SK-N-SH (cell line): ENCODE measurements at regions not wholly inside any gene's neighbourhood (a gene's known extent, or its start where the extent isn't known, plus 50 kb on each side); places are given as distances from the start of the nearest gene placed in this dataset.

Experiments used
- CTCF ChIA-PET: fragments of 300-600, 350-600 bp; formaldehyde crosslinking; extraction: SDS; loops from one replicate; lab custom pipeline; 2021; lab: Yijun Ruan, JAX
- POLR2A ChIA-PET: fragments of 350-600 bp; sonication (Branson Sonifier 250); formaldehyde crosslinking; extraction: SDS; loops from one replicate; lab custom pipeline; 2020; ENCODE audit warnings: antibody characterized with exemption, inconsistent platforms; lab: Yijun Ruan, JAX
- DNase-seq: peaks from one replicate; pipeline ENCODE4 v3.0.0; 2012
- H2AFZ ChIP-seq: fragments of 200-600 bp; sonication (generic); 2 replicates; pipeline ENCODE4 v1.8.1; 2016; ENCODE audit warnings: antibody characterized with exemption, mild to moderate bottlenecking, low read depth
- H3F3A ChIP-seq: fragments of 200-600 bp; sonication (generic); replicated peaks from 2 replicates; pipeline ENCODE3; 2016; ENCODE audit warnings: antibody characterized with exemption, mild to moderate bottlenecking; ENCODE audit not compliant: insufficient read depth
- H3K27ac ChIP-seq, 2 experiments: fragments of 200-500 bp in 1 of 2; fragments of 200-600 bp in 1 of 2; sonication (Bioruptor generic) in 1 of 2; sonication (generic), shearing (Covaris generic) in 1 of 2; 2 replicates each; pipeline versions ENCODE4 v1.5.1 to v1.6.1; 2014 to 2016; ENCODE audit warnings: low read depth in 2 of 2, inconsistent platforms in 1 of 2, low read length in 1 of 2, mild to moderate bottlenecking in 1 of 2, mixed read lengths in 1 of 2
- H3K27me3 ChIP-seq: fragments of 200-600 bp; sonication (generic), shearing (Covaris generic); 2 replicates; pipeline ENCODE4 v1.6.1; 2016; ENCODE audit warnings: mixed run types; ENCODE audit not compliant: insufficient read depth
- H3K36me3 ChIP-seq, 2 experiments: fragments of 200-500 bp in 1 of 2; fragments of 200-600 bp in 1 of 2; sonication (Bioruptor generic) in 1 of 2; sonication (generic) in 1 of 2; replicated peaks in 1 of 2; 2 replicates each; pipeline versions ENCODE3 to v1.5.1; 2014 to 2016; ENCODE audit warnings: low read length in 1 of 2, mild to moderate bottlenecking in 1 of 2; ENCODE audit not compliant: insufficient read depth in 2 of 2, control insufficient read depth in 1 of 2
- H3K4me1 ChIP-seq, 2 experiments: fragments of 200-500 bp in 1 of 2; fragments of 200-600 bp in 1 of 2; sonication (Bioruptor generic) in 1 of 2; sonication (generic), shearing (Covaris generic) in 1 of 2; 2 replicates each; pipeline versions ENCODE4 v1.5.1 to v1.6.1; 2014 to 2016; ENCODE audit warnings: low read depth in 1 of 2, low read length in 1 of 2, mixed run types in 1 of 2; ENCODE audit not compliant: insufficient read depth in 2 of 2, control insufficient read depth in 1 of 2
- H3K4me2 ChIP-seq: fragments of 200-600 bp; sonication (generic), shearing (Covaris generic); 2 replicates; pipeline ENCODE4 v1.6.1; 2017; ENCODE audit warnings: mixed run types
- H3K4me3 ChIP-seq, 2 experiments: fragments of 200-500 bp in 1 of 2; fragments of 200-600 bp in 1 of 2; sonication (Bioruptor generic) in 1 of 2; sonication (generic), shearing (Covaris generic) in 1 of 2; 2 replicates each; pipeline versions ENCODE4 v1.5.1 to v1.8.1; 2014 to 2016; ENCODE audit warnings: low read depth in 2 of 2, inconsistent platforms in 1 of 2, low read length in 1 of 2, mild to moderate bottlenecking in 1 of 2, mixed read lengths in 1 of 2, moderate library complexity in 1 of 2
- H3K79me2 ChIP-seq: fragments of 200-600 bp; sonication (generic); 2 replicates; pipeline ENCODE4 v1.8.1; 2017; ENCODE audit warnings: mild to moderate bottlenecking; ENCODE audit not compliant: insufficient read depth
- H3K9ac ChIP-seq: fragments of 200-600 bp; sonication (generic); 2 replicates; pipeline ENCODE4 v1.6.1; 2017; ENCODE audit warnings: mixed run types
- H3K9me2 ChIP-seq: fragments of 200-600 bp; sonication (generic); 2 replicates; pipeline ENCODE4 v1.6.1; 2017; ENCODE audit warnings: mixed run types
- H3K9me3 ChIP-seq: fragments of 200-600 bp; sonication (generic); 2 replicates; pipeline ENCODE4 v1.6.1; 2017; ENCODE audit warnings: mixed run types, mild to moderate bottlenecking, moderate library complexity
- H4K20me1 ChIP-seq: fragments of 200-600 bp; sonication (generic); 2 replicates; pipeline ENCODE4 v1.6.1; 2017; ENCODE audit warnings: mild to moderate bottlenecking, mixed run types; ENCODE audit not compliant: insufficient read depth
- CHD2 ChIP-seq: fragments of 150-350 bp; IDR thresholded peaks from 2 replicates; pipeline ENCODE4 v1.6.1; 2018; ENCODE audit warnings: low read length; ENCODE audit not compliant: partially characterized antibody
- ELF1 ChIP-seq: IDR thresholded peaks from 2 replicates; pipeline ENCODE4 v1.4.0; 2012
- FOSL2 ChIP-seq: IDR thresholded peaks from 2 replicates; pipeline ENCODE4 v1.4.0; 2012; ENCODE audit warnings: low read depth, mild to moderate bottlenecking, moderate library complexity, borderline replicate concordance
- FOXJ3 ChIP-seq: sonication (generic); formaldehyde crosslinking; IDR thresholded peaks from 2 replicates; pipeline ENCODE4 v1.5.1; 2020; ENCODE audit warnings: mild to moderate bottlenecking, missing genetic modification reagents
- GATA2 ChIP-seq: sonication (generic); formaldehyde crosslinking; IDR thresholded peaks from 2 replicates; pipeline ENCODE4 v1.5.0; 2020; ENCODE audit warnings: mild to moderate bottlenecking, missing genetic modification reagents
- JUND ChIP-seq: IDR thresholded peaks from 2 replicates; pipeline ENCODE4 v1.4.0; 2012
- MXI1 ChIP-seq: IDR thresholded peaks from 2 replicates; pipeline ENCODE4 v1.6.1; 2012; ENCODE audit warnings: mild to moderate bottlenecking, low read depth, low read length, improper control_type of control experiment
- POLR2AphosphoS5 ChIP-seq: IDR thresholded peaks from 2 replicates; pipeline ENCODE4 v1.6.1; 2012; ENCODE audit warnings: low read depth, low read length
- RAD21 ChIP-seq: IDR thresholded peaks from 2 replicates; pipeline ENCODE4 v1.6.1; 2012; ENCODE audit warnings: mild to moderate bottlenecking, low read length
- RCOR1 ChIP-seq: fragments of 150-350 bp; IDR thresholded peaks from 2 replicates; pipeline ENCODE4 v1.6.1; 2017; ENCODE audit warnings: antibody characterized with exemption, low read length
- SMC3 ChIP-seq: IDR thresholded peaks from 2 replicates; pipeline ENCODE4 v1.6.1; 2012; ENCODE audit warnings: low read depth, low read length, improper control_type of control experiment
- TAF1 ChIP-seq: IDR thresholded peaks from 2 replicates; pipeline ENCODE4 v1.6.1; 2012; ENCODE audit warnings: low read depth, mild to moderate bottlenecking, low read length, moderate library complexity, borderline replicate concordance
- TCF12 ChIP-seq: IDR thresholded peaks from 2 replicates; pipeline ENCODE4 v1.4.0; 2012
- WGBS: methylation state at CpG from one replicate; pipeline ENCODE4 v1.1.6; 2017; ENCODE audit warnings: low lambda C conversion rate; 5-methylcytosine and 5-hydroxymethylcytosine counted together
- TF ChIP-seq, protein P1 (sequence below): IDR thresholded peaks from 2 replicates; pipeline ENCODE4 v1.6.1; 2012; ENCODE audit warnings: mild to moderate bottlenecking, low read depth, low read length, moderate library complexity
- TF ChIP-seq, protein P2 (sequence below): fragments of 150-350 bp; IDR thresholded peaks from 2 replicates; pipeline ENCODE4 v1.6.1; 2017; ENCODE audit warnings: antibody characterized with exemption, low read length, low read depth, borderline replicate concordance
- TF ChIP-seq, protein P3 (sequence below): IDR thresholded peaks from 2 replicates; pipeline ENCODE4 v1.4.0; 2012; ENCODE audit warnings: low read depth
- TF ChIP-seq, protein P4 (sequence below): IDR thresholded peaks from 2 replicates; pipeline ENCODE4 v1.4.0; 2012; ENCODE audit warnings: low read depth, borderline replicate concordance
- TF ChIP-seq, protein P5 (sequence below): fragments of 150-350 bp; IDR thresholded peaks from 2 replicates; pipeline ENCODE4 v1.6.1; 2016; ENCODE audit warnings: mild to moderate bottlenecking, low read depth, low read length
- TF ChIP-seq, protein P6 (sequence below): IDR thresholded peaks from 2 replicates; pipeline ENCODE4; 2012

DNA sequence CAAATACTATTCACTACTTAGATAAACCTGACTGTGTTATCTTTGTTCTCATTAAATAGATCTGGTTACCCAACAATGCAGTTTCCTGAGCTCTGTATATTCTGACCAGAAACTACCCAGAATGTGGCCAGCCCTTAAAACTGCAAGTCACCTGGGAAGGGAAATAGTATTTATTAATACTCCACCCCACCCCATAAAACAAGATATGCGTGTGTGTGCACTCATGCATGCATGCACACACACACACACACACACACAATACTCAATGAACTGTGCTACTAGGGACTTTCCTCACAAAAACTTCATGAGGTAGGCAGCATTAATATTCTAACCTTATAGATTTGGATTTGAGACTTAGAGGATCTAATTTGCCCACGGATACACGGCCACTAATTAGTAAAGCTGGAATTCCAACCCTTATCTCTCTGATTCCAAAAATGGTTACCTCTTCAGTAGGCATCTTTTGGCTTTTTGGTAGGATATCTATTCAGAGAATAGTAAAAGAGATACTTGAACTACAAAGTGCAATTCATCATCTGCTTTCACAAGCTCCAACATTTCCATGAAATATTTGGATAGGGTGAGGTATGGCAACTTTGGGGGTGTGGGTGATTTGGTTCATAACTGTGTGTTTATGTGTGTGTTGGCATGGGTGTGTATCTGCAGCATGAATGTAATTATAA, 197.0 kb upstream of the CFAP20DC start:
- no peaks in the 10 kb centered on the region for H4K20me1 ChIP-seq

More for the DNA sequence above, 197.0 kb upstream of the CFAP20DC start:
- H3K79me2 ChIP-seq: no peaks in the 10 kb centered on the region
- H3K9me2 ChIP-seq: no peaks in the 10 kb centered on the region
- H3F3A ChIP-seq: peaks cover 5% of the 10 kb centered on the region
- no peaks in the 10 kb centered on the region for H3K36me3 ChIP-seq
- 78% methylated on average over 3 of the region's 3 CpGs for WGBS
- no peak overlapping the region for H3K9ac ChIP-seq
- peak overlapping the region in 1 of 2 experiments; percentile 69; a peak in 1 of 4 replicates for H3K27ac ChIP-seq
- no peaks in the 10 kb centered on the region for H3K9me3 ChIP-seq
- DNase-seq: no peak
- H3K4me2 ChIP-seq: no peak overlapping the region
- no peaks in the 10 kb centered on the region for H3K27me3 ChIP-seq
- no peak overlapping the region for H2AFZ ChIP-seq
- peaks cover 15 to 22% of the 10 kb centered on the region in 2 experiments; a peak in 3 of 4 replicates for H3K4me1 ChIP-seq
- no peak for TF ChIP-seq ELF1
- TF ChIP-seq MXI1: no peak
- no peak for TF ChIP-seq RAD21
- no peak for TF ChIP-seq GATA2 (CRISPR knock-in tag)
- TF ChIP-seq SMC3: no peak
- no peak for TF ChIP-seq TAF1
- TF ChIP-seq, protein P1, sequence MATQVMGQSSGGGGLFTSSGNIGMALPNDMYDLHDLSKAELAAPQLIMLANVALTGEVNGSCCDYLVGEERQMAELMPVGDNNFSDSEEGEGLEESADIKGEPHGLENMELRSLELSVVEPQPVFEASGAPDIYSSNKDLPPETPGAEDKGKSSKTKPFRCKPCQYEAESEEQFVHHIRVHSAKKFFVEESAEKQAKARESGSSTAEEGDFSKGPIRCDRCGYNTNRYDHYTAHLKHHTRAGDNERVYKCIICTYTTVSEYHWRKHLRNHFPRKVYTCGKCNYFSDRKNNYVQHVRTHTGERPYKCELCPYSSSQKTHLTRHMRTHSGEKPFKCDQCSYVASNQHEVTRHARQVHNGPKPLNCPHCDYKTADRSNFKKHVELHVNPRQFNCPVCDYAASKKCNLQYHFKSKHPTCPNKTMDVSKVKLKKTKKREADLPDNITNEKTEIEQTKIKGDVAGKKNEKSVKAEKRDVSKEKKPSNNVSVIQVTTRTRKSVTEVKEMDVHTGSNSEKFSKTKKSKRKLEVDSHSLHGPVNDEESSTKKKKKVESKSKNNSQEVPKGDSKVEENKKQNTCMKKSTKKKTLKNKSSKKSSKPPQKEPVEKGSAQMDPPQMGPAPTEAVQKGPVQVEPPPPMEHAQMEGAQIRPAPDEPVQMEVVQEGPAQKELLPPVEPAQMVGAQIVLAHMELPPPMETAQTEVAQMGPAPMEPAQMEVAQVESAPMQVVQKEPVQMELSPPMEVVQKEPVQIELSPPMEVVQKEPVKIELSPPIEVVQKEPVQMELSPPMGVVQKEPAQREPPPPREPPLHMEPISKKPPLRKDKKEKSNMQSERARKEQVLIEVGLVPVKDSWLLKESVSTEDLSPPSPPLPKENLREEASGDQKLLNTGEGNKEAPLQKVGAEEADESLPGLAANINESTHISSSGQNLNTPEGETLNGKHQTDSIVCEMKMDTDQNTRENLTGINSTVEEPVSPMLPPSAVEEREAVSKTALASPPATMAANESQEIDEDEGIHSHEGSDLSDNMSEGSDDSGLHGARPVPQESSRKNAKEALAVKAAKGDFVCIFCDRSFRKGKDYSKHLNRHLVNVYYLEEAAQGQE: no peak
- TF ChIP-seq FOXJ3 (CRISPR knock-in tag): no peak
- TF ChIP-seq RCOR1: no peak
- no peak for TF ChIP-seq FOSL2
- TF ChIP-seq, protein P2, sequence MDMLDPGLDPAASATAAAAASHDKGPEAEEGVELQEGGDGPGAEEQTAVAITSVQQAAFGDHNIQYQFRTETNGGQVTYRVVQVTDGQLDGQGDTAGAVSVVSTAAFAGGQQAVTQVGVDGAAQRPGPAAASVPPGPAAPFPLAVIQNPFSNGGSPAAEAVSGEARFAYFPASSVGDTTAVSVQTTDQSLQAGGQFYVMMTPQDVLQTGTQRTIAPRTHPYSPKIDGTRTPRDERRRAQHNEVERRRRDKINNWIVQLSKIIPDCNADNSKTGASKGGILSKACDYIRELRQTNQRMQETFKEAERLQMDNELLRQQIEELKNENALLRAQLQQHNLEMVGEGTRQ: no peak
- TF ChIP-seq, protein P3, sequence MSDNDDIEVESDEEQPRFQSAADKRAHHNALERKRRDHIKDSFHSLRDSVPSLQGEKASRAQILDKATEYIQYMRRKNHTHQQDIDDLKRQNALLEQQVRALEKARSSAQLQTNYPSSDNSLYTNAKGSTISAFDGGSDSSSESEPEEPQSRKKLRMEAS: no peak
- no peak for TF ChIP-seq JUND
- TF ChIP-seq POLR2AphosphoS5: no peak
- TF ChIP-seq, protein P4, sequence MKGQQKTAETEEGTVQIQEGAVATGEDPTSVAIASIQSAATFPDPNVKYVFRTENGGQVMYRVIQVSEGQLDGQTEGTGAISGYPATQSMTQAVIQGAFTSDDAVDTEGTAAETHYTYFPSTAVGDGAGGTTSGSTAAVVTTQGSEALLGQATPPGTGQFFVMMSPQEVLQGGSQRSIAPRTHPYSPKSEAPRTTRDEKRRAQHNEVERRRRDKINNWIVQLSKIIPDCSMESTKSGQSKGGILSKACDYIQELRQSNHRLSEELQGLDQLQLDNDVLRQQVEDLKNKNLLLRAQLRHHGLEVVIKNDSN: no peak
- TF ChIP-seq, protein P5, sequence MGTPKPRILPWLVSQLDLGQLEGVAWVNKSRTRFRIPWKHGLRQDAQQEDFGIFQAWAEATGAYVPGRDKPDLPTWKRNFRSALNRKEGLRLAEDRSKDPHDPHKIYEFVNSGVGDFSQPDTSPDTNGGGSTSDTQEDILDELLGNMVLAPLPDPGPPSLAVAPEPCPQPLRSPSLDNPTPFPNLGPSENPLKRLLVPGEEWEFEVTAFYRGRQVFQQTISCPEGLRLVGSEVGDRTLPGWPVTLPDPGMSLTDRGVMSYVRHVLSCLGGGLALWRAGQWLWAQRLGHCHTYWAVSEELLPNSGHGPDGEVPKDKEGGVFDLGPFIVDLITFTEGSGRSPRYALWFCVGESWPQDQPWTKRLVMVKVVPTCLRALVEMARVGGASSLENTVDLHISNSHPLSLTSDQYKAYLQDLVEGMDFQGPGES: no peak
- no peak for TF ChIP-seq CHD2
- TF ChIP-seq, protein P6, sequence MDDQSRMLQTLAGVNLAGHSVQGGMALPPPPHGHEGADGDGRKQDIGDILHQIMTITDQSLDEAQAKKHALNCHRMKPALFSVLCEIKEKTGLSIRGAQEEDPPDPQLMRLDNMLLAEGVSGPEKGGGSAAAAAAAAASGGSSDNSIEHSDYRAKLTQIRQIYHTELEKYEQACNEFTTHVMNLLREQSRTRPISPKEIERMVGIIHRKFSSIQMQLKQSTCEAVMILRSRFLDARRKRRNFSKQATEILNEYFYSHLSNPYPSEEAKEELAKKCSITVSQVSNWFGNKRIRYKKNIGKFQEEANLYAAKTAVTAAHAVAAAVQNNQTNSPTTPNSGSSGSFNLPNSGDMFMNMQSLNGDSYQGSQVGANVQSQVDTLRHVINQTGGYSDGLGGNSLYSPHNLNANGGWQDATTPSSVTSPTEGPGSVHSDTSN: no peak
- TF ChIP-seq TCF12: no peak
- no peak overlapping the region for H3K4me3 ChIP-seq
- CTCF ChIA-PET: interaction anchor here (0.6 kb wide), 1 partner anchor 11 kb away, joined by 3 read pairs; no protein-coding TSS in a partner anchor
- POLR2A ChIA-PET: no interaction called here
